ENCODE measurements at regions not wholly inside any gene's neighbourhood (a gene's known extent, or its start where the extent isn't known, plus 50 kb on each side); places are given as distances from the start of the nearest gene placed in this dataset.

- H3K9me3 ChIP-seq (ENCODE audit: control extremely low read depth in 1 of 3, control insufficient read depth in 2 of 3, insufficient read depth in 1 of 3, low read length in 2 of 3), result no peaks in the 10 kb centered on the region
- no peak overlapping the region for H3K4me3 Mint-ChIP-seq
- DNase-seq (no peak), ATAC-seq (ENCODE audit: low read depth) (no peak)
- no peak overlapping the region for H3K4me3 ChIP-seq (ENCODE audit: control extremely low read depth in 1 of 5, extremely low read depth in 1 of 5, insufficient read depth in 1 of 5, low read depth in 2 of 5, low read length in 4 of 5)
- intact Hi-C loops (cut with micrococcal nuclease), result no loop called here
- no peak overlapping the region for H3K27ac ChIP-seq (ENCODE audit: low read length in 2 of 2)
- no peak overlapping the region for H2AFZ ChIP-seq (ENCODE audit: insufficient read depth, low read depth, low read length, poor library complexity, severe bottlenecking)
- no peaks in the 10 kb centered on the region for H3K36me3 ChIP-seq (replicated peaks in 1 of 2; ENCODE audit: control extremely low read depth in 1 of 2, control insufficient read depth in 1 of 2, extremely low read depth in 1 of 2, insufficient read depth in 2 of 2, low read length in 1 of 2)
- no peaks in the 10 kb centered on the region for H3K4me1 Mint-ChIP-seq
- no peak overlapping the region for H3K27ac Mint-ChIP-seq
- no peaks in the 10 kb centered on the region for H4K20me1 ChIP-seq (ENCODE audit: control insufficient read depth, insufficient read depth, low read length, poor library complexity, severe bottlenecking)
- POLR2A ChIA-PET, result no interaction called here
- H3K27me3 ChIP-seq (replicated peaks in 1 of 4; ENCODE audit: control extremely low read depth in 1 of 4, control insufficient read depth in 3 of 4, insufficient read depth in 4 of 4, low read length in 3 of 4), result no peaks in the 10 kb centered on the region
- no peaks in the 10 kb centered on the region for H3K27me3 Mint-ChIP-seq
- H3K79me2 ChIP-seq (ENCODE audit: control insufficient read depth, insufficient read depth, low read length), result no peaks in the 10 kb centered on the region
- CTCF ChIA-PET, result no interaction called here
- TF ChIP-seq, protein P1, sequence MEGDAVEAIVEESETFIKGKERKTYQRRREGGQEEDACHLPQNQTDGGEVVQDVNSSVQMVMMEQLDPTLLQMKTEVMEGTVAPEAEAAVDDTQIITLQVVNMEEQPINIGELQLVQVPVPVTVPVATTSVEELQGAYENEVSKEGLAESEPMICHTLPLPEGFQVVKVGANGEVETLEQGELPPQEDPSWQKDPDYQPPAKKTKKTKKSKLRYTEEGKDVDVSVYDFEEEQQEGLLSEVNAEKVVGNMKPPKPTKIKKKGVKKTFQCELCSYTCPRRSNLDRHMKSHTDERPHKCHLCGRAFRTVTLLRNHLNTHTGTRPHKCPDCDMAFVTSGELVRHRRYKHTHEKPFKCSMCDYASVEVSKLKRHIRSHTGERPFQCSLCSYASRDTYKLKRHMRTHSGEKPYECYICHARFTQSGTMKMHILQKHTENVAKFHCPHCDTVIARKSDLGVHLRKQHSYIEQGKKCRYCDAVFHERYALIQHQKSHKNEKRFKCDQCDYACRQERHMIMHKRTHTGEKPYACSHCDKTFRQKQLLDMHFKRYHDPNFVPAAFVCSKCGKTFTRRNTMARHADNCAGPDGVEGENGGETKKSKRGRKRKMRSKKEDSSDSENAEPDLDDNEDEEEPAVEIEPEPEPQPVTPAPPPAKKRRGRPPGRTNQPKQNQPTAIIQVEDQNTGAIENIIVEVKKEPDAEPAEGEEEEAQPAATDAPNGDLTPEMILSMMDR (IDR thresholded peaks at IDR 0.05), result no peak
- no peak for TF ChIP-seq EZH2 (IDR thresholded peaks at IDR 0.05; ENCODE audit: borderline replicate concordance, insufficient read depth, low read depth, low read length, poor library complexity, severe bottlenecking)
- WGBS (ENCODE audit: insufficient coverage), result 65% methylated on average over 6 of the region's 8 CpGs
- H3K4me1 ChIP-seq (ENCODE audit: control insufficient read depth in 2 of 2, insufficient read depth in 2 of 2, low read length in 2 of 2), result no peaks in the 10 kb centered on the region
- H3K9me3 Mint-ChIP-seq (ENCODE audit: insufficient read depth), result no peaks in the 10 kb centered on the region
- no peak overlapping the region for H3K9ac ChIP-seq (ENCODE audit: low read length)
- no peak overlapping the region for H3K4me2 ChIP-seq (replicated peaks; ENCODE audit: low read depth, low read length, poor library complexity, severe bottlenecking)
Observed at GRCh38 chr13:59356607-59357006, 807.1 kb downstream of the DIAPH3 start.

DNA sequence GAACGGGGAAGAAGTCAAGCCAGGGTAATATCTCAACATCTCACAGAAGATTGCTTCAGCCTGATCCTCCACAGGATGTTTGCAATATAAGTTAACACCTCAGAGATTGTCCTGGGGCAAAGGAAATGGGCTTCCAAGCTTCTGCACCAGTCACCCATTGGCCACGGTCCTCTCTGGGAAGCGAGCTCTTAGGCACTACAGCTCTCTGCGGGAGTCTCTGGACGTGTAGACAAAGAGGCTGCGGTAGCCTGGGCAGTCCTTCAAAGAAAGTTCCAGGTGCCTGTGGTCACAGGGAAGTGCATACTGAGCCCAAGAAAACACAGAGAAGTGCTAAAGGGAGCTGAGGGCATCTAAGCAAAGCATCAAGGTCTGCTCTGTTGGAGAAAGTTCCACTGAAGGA, 805.7 kb downstream of the DIAPH3 start:
- H3K9me3 ChIP-seq (ENCODE audit: control extremely low read depth in 1 of 3, control insufficient read depth in 2 of 3, insufficient read depth in 1 of 3, low read length in 2 of 3), result no peaks in the 10 kb centered on the region
- ATAC-seq (ENCODE audit: low read depth), result no peak
- no peak overlapping the region for H3K27ac Mint-ChIP-seq

More for the DNA sequence above, 805.7 kb downstream of the DIAPH3 start:
- H3K27me3 Mint-ChIP-seq, result no peaks in the 10 kb centered on the region
- no peak overlapping the region for H2AFZ ChIP-seq (ENCODE audit: insufficient read depth, low read depth, low read length, poor library complexity, severe bottlenecking)
- POLR2A ChIA-PET, result no interaction called here
- H3K27ac ChIP-seq (ENCODE audit: low read length in 2 of 2), result no peak overlapping the region
- no peaks in the 10 kb centered on the region for H3K27me3 ChIP-seq (replicated peaks in 1 of 4; ENCODE audit: control extremely low read depth in 1 of 4, control insufficient read depth in 3 of 4, insufficient read depth in 4 of 4, low read length in 3 of 4)
- H3K4me2 ChIP-seq (replicated peaks; ENCODE audit: low read depth, low read length, poor library complexity, severe bottlenecking), result no peak overlapping the region
- H3K4me3 Mint-ChIP-seq, result no peak overlapping the region
- H3K4me3 ChIP-seq (ENCODE audit: control extremely low read depth in 1 of 5, extremely low read depth in 1 of 5, insufficient read depth in 1 of 5, low read depth in 2 of 5, low read length in 4 of 5), result no peak overlapping the region
- H3K9ac ChIP-seq (ENCODE audit: low read length), result no peak overlapping the region
- TF ChIP-seq, protein P1 (IDR thresholded peaks at IDR 0.05), result no peak
- 91% methylated on average over 5 of the region's 6 CpGs for WGBS (ENCODE audit: insufficient coverage)
- no peaks in the 10 kb centered on the region for H3K36me3 ChIP-seq (replicated peaks in 1 of 2; ENCODE audit: control extremely low read depth in 1 of 2, control insufficient read depth in 1 of 2, extremely low read depth in 1 of 2, insufficient read depth in 2 of 2, low read length in 1 of 2)
- no peaks in the 10 kb centered on the region for H3K79me2 ChIP-seq (ENCODE audit: control insufficient read depth, insufficient read depth, low read length)
- CTCF ChIA-PET, result no interaction called here
- H4K20me1 ChIP-seq (ENCODE audit: control insufficient read depth, insufficient read depth, low read length, poor library complexity, severe bottlenecking), result no peaks in the 10 kb centered on the region
- no peaks in the 10 kb centered on the region for H3K4me1 Mint-ChIP-seq
- no peak for DNase-seq
- no peaks in the 10 kb centered on the region for H3K9me3 Mint-ChIP-seq (ENCODE audit: insufficient read depth)
- H3K4me1 ChIP-seq (ENCODE audit: control insufficient read depth in 2 of 2, insufficient read depth in 2 of 2, low read length in 2 of 2), result no peaks in the 10 kb centered on the region
- intact Hi-C loops (cut with micrococcal nuclease), result no loop called here
